SK-N-SH (cell line): ENCODE measurements at regions not wholly inside any gene's neighbourhood (a gene's known extent, or its start where the extent isn't known, plus 50 kb on each side); places are given as distances from the start of the nearest gene placed in this dataset.

Experiments used
- CTCF ChIA-PET: fragments of 300-600, 350-600 bp; formaldehyde crosslinking; extraction: SDS; loops from one replicate; lab custom pipeline; 2021; lab: Yijun Ruan, JAX
- POLR2A ChIA-PET: fragments of 350-600 bp; sonication (Branson Sonifier 250); formaldehyde crosslinking; extraction: SDS; loops from one replicate; lab custom pipeline; 2020; ENCODE audit warnings: antibody characterized with exemption, inconsistent platforms; lab: Yijun Ruan, JAX
- DNase-seq: peaks from one replicate; pipeline ENCODE4 v3.0.0; 2012
- H2AFZ ChIP-seq: fragments of 200-600 bp; sonication (generic); 2 replicates; pipeline ENCODE4 v1.8.1; 2016; ENCODE audit warnings: antibody characterized with exemption, mild to moderate bottlenecking, low read depth
- H3F3A ChIP-seq: fragments of 200-600 bp; sonication (generic); replicated peaks from 2 replicates; pipeline ENCODE3; 2016; ENCODE audit warnings: antibody characterized with exemption, mild to moderate bottlenecking; ENCODE audit not compliant: insufficient read depth
- H3K27ac ChIP-seq, 2 experiments: fragments of 200-500 bp in 1 of 2; fragments of 200-600 bp in 1 of 2; sonication (Bioruptor generic) in 1 of 2; sonication (generic), shearing (Covaris generic) in 1 of 2; 2 replicates each; pipeline versions ENCODE4 v1.5.1 to v1.6.1; 2014 to 2016; ENCODE audit warnings: low read depth in 2 of 2, inconsistent platforms in 1 of 2, low read length in 1 of 2, mild to moderate bottlenecking in 1 of 2, mixed read lengths in 1 of 2
- H3K27me3 ChIP-seq: fragments of 200-600 bp; sonication (generic), shearing (Covaris generic); 2 replicates; pipeline ENCODE4 v1.6.1; 2016; ENCODE audit warnings: mixed run types; ENCODE audit not compliant: insufficient read depth
- H3K36me3 ChIP-seq, 2 experiments: fragments of 200-500 bp in 1 of 2; fragments of 200-600 bp in 1 of 2; sonication (Bioruptor generic) in 1 of 2; sonication (generic) in 1 of 2; replicated peaks in 1 of 2; 2 replicates each; pipeline versions ENCODE3 to v1.5.1; 2014 to 2016; ENCODE audit warnings: low read length in 1 of 2, mild to moderate bottlenecking in 1 of 2; ENCODE audit not compliant: insufficient read depth in 2 of 2, control insufficient read depth in 1 of 2
- H3K4me1 ChIP-seq, 2 experiments: fragments of 200-500 bp in 1 of 2; fragments of 200-600 bp in 1 of 2; sonication (Bioruptor generic) in 1 of 2; sonication (generic), shearing (Covaris generic) in 1 of 2; 2 replicates each; pipeline versions ENCODE4 v1.5.1 to v1.6.1; 2014 to 2016; ENCODE audit warnings: low read depth in 1 of 2, low read length in 1 of 2, mixed run types in 1 of 2; ENCODE audit not compliant: insufficient read depth in 2 of 2, control insufficient read depth in 1 of 2
- H3K4me2 ChIP-seq: fragments of 200-600 bp; sonication (generic), shearing (Covaris generic); 2 replicates; pipeline ENCODE4 v1.6.1; 2017; ENCODE audit warnings: mixed run types
- H3K4me3 ChIP-seq, 2 experiments: fragments of 200-500 bp in 1 of 2; fragments of 200-600 bp in 1 of 2; sonication (Bioruptor generic) in 1 of 2; sonication (generic), shearing (Covaris generic) in 1 of 2; 2 replicates each; pipeline versions ENCODE4 v1.5.1 to v1.8.1; 2014 to 2016; ENCODE audit warnings: low read depth in 2 of 2, inconsistent platforms in 1 of 2, low read length in 1 of 2, mild to moderate bottlenecking in 1 of 2, mixed read lengths in 1 of 2, moderate library complexity in 1 of 2
- H3K79me2 ChIP-seq: fragments of 200-600 bp; sonication (generic); 2 replicates; pipeline ENCODE4 v1.8.1; 2017; ENCODE audit warnings: mild to moderate bottlenecking; ENCODE audit not compliant: insufficient read depth
- H3K9ac ChIP-seq: fragments of 200-600 bp; sonication (generic); 2 replicates; pipeline ENCODE4 v1.6.1; 2017; ENCODE audit warnings: mixed run types
- H3K9me2 ChIP-seq: fragments of 200-600 bp; sonication (generic); 2 replicates; pipeline ENCODE4 v1.6.1; 2017; ENCODE audit warnings: mixed run types
- H3K9me3 ChIP-seq: fragments of 200-600 bp; sonication (generic); 2 replicates; pipeline ENCODE4 v1.6.1; 2017; ENCODE audit warnings: mixed run types, mild to moderate bottlenecking, moderate library complexity
- H4K20me1 ChIP-seq: fragments of 200-600 bp; sonication (generic); 2 replicates; pipeline ENCODE4 v1.6.1; 2017; ENCODE audit warnings: mild to moderate bottlenecking, mixed run types; ENCODE audit not compliant: insufficient read depth
- EP300 ChIP-seq, 2 experiments: IDR thresholded peaks; 2 replicates each; pipeline versions ENCODE4 v1.4.0 to v1.6.1; 2012; ENCODE audit warnings: borderline replicate concordance in 1 of 2, low read depth in 1 of 2, low read length in 1 of 2
- EZH2phosphoT487 ChIP-seq: fragments of 200-600 bp; sonication (generic); IDR thresholded peaks from 2 replicates; pipeline ENCODE4 v1.6.1; 2017; ENCODE audit warnings: low read depth, mixed run types, mild to moderate bottlenecking, antibody characterized with exemption, moderate library complexity, borderline replicate concordance
- FOSL2 ChIP-seq: IDR thresholded peaks from 2 replicates; pipeline ENCODE4 v1.4.0; 2012; ENCODE audit warnings: low read depth, mild to moderate bottlenecking, moderate library complexity, borderline replicate concordance
- FOXJ3 ChIP-seq: sonication (generic); formaldehyde crosslinking; IDR thresholded peaks from 2 replicates; pipeline ENCODE4 v1.5.1; 2020; ENCODE audit warnings: mild to moderate bottlenecking, missing genetic modification reagents
- FOXM1 ChIP-seq: IDR thresholded peaks from 2 replicates; pipeline ENCODE4 v1.4.0; 2012; ENCODE audit warnings: low read depth, mild to moderate bottlenecking
- GATA2 ChIP-seq: sonication (generic); formaldehyde crosslinking; IDR thresholded peaks from 2 replicates; pipeline ENCODE4 v1.5.0; 2020; ENCODE audit warnings: mild to moderate bottlenecking, missing genetic modification reagents
- JUND ChIP-seq: IDR thresholded peaks from 2 replicates; pipeline ENCODE4 v1.4.0; 2012
- MAX ChIP-seq: IDR thresholded peaks from 2 replicates; pipeline ENCODE4 v1.4.0; 2012; ENCODE audit warnings: low read depth
- MEF2A ChIP-seq: IDR thresholded peaks from 2 replicates; pipeline ENCODE4 v1.4.0; 2012; ENCODE audit warnings: low read depth, borderline replicate concordance
- RAD21 ChIP-seq: IDR thresholded peaks from 2 replicates; pipeline ENCODE4 v1.6.1; 2012; ENCODE audit warnings: mild to moderate bottlenecking, low read length
- RFX5 ChIP-seq: IDR thresholded peaks from 2 replicates; pipeline ENCODE4 v1.6.1; 2012; ENCODE audit warnings: mild to moderate bottlenecking, improper control_type of control experiment, low read length
- SIN3A ChIP-seq: IDR thresholded peaks from 2 replicates; pipeline ENCODE4 v1.6.1; 2012; ENCODE audit warnings: low read depth, mild to moderate bottlenecking, low read length, moderate library complexity, borderline replicate concordance
- SMC3 ChIP-seq: IDR thresholded peaks from 2 replicates; pipeline ENCODE4 v1.6.1; 2012; ENCODE audit warnings: low read depth, low read length, improper control_type of control experiment
- TAF1 ChIP-seq: IDR thresholded peaks from 2 replicates; pipeline ENCODE4 v1.6.1; 2012; ENCODE audit warnings: low read depth, mild to moderate bottlenecking, low read length, moderate library complexity, borderline replicate concordance
- TCF12 ChIP-seq: IDR thresholded peaks from 2 replicates; pipeline ENCODE4 v1.4.0; 2012
- TEAD4 ChIP-seq: IDR thresholded peaks from 2 replicates; pipeline ENCODE4 v1.4.0; 2012; ENCODE audit warnings: mild to moderate bottlenecking, borderline replicate concordance; ENCODE audit not compliant: insufficient read depth
- USF1 ChIP-seq: IDR thresholded peaks from 2 replicates; pipeline ENCODE4 v1.4.0; 2012; ENCODE audit warnings: low read depth, borderline replicate concordance
- WGBS: methylation state at CpG from one replicate; pipeline ENCODE4 v1.1.6; 2017; ENCODE audit warnings: low lambda C conversion rate; 5-methylcytosine and 5-hydroxymethylcytosine counted together
- TF ChIP-seq, protein P1 (sequence below): IDR thresholded peaks from 2 replicates; pipeline ENCODE4 v1.4.0; 2012; ENCODE audit warnings: low read depth, borderline replicate concordance
- TF ChIP-seq, protein P2 (sequence below): fragments of 150-350 bp; IDR thresholded peaks from 2 replicates; pipeline ENCODE4 v1.6.1; 2017; ENCODE audit warnings: antibody characterized with exemption, low read length, low read depth, borderline replicate concordance
- TF ChIP-seq, protein P3 (sequence below): fragments of 200-600 bp; sonication (generic); IDR thresholded peaks from 2 replicates; pipeline ENCODE4 v1.6.1; 2017; ENCODE audit warnings: antibody characterized with exemption, mild to moderate bottlenecking, moderate library complexity

GRCh38 chrX:113966791-113967190 is 617.1 kb upstream of the HTR2C start:
- TF ChIP-seq RFX5 (no peak), FOXM1 (no peak), SMC3 (no peak), RAD21 (no peak), JUND (no peak), MEF2A (no peak), SIN3A (no peak), GATA2 (CRISPR knock-in tag) (no peak)
- TF ChIP-seq, protein P1, sequence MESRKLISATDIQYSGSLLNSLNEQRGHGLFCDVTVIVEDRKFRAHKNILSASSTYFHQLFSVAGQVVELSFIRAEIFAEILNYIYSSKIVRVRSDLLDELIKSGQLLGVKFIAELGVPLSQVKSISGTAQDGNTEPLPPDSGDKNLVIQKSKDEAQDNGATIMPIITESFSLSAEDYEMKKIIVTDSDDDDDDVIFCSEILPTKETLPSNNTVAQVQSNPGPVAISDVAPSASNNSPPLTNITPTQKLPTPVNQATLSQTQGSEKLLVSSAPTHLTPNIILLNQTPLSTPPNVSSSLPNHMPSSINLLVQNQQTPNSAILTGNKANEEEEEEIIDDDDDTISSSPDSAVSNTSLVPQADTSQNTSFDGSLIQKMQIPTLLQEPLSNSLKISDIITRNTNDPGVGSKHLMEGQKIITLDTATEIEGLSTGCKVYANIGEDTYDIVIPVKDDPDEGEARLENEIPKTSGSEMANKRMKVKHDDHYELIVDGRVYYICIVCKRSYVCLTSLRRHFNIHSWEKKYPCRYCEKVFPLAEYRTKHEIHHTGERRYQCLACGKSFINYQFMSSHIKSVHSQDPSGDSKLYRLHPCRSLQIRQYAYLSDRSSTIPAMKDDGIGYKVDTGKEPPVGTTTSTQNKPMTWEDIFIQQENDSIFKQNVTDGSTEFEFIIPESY: no peak
- TF ChIP-seq, protein P2, sequence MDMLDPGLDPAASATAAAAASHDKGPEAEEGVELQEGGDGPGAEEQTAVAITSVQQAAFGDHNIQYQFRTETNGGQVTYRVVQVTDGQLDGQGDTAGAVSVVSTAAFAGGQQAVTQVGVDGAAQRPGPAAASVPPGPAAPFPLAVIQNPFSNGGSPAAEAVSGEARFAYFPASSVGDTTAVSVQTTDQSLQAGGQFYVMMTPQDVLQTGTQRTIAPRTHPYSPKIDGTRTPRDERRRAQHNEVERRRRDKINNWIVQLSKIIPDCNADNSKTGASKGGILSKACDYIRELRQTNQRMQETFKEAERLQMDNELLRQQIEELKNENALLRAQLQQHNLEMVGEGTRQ: no peak
- Histone ChIP-seq H3K36me3 (no peaks in the 10 kb centered on the region), H3K4me3 (no peak overlapping the region), H2AFZ (no peak overlapping the region), H3K9me2 (no peaks in the 10 kb centered on the region), H3F3A (no peaks in the 10 kb centered on the region), H3K27ac (no peak overlapping the region), H3K4me1 (no peaks in the 10 kb centered on the region), H3K27me3 (no peaks in the 10 kb centered on the region; the same call in 1 of the 2 replicates), H4K20me1 (no peaks in the 10 kb centered on the region), H3K9ac (no peak overlapping the region), H3K9me3 (no peaks in the 10 kb centered on the region), H3K79me2 (no peaks in the 10 kb centered on the region), H3K4me2 (no peak overlapping the region)
- ChIA-PET CTCF (no interaction called here), POLR2A (no interaction called here)
- WGBS: 35% methylated on average over 2 of the region's 2 CpGs
- DNase-seq: no peak

GRCh38 chrX:113962343-113962742 is 621.5 kb upstream of the HTR2C start:
- H3F3A ChIP-seq: no peaks in the 10 kb centered on the region
- H3K79me2 ChIP-seq: no peaks in the 10 kb centered on the region
- no peaks in the 10 kb centered on the region for H3K4me1 ChIP-seq
- POLR2A ChIA-PET: no interaction called here
- CTCF ChIA-PET: no interaction called here
- no peak for DNase-seq
- no peaks in the 10 kb centered on the region for H3K9me3 ChIP-seq
- H3K36me3 ChIP-seq: no peaks in the 10 kb centered on the region
- no peak overlapping the region for H3K27ac ChIP-seq
- H3K27me3 ChIP-seq: no peaks in the 10 kb centered on the region; the same call in 1 of the 2 replicates
- no peaks in the 10 kb centered on the region for H4K20me1 ChIP-seq
- 14% methylated on average over 1 of the region's 1 CpG for WGBS
- no peak overlapping the region for H3K4me3 ChIP-seq
- no peaks in the 10 kb centered on the region for H3K9me2 ChIP-seq
- no peak overlapping the region for H3K9ac ChIP-seq
- H2AFZ ChIP-seq: no peak overlapping the region
- H3K4me2 ChIP-seq: no peak overlapping the region
- TF ChIP-seq EZH2phosphoT487 (no peak), FOXJ3 (CRISPR knock-in tag) (no peak), MAX (no peak), FOSL2 (no peak), TEAD4 (no peak), EP300 (IDR thresholded peaks at IDR 0.05; ENCODE audit: borderline replicate concordance in 1 of 2, low read depth in 1 of 2, low read length in 1 of 2) (no peak), SIN3A (no peak), TCF12 (no peak), FOXM1 (no peak), MEF2A (no peak), JUND (no peak), USF1 (no peak), GATA2 (CRISPR knock-in tag) (no peak), TAF1 (no peak)
- TF ChIP-seq, protein P3, sequence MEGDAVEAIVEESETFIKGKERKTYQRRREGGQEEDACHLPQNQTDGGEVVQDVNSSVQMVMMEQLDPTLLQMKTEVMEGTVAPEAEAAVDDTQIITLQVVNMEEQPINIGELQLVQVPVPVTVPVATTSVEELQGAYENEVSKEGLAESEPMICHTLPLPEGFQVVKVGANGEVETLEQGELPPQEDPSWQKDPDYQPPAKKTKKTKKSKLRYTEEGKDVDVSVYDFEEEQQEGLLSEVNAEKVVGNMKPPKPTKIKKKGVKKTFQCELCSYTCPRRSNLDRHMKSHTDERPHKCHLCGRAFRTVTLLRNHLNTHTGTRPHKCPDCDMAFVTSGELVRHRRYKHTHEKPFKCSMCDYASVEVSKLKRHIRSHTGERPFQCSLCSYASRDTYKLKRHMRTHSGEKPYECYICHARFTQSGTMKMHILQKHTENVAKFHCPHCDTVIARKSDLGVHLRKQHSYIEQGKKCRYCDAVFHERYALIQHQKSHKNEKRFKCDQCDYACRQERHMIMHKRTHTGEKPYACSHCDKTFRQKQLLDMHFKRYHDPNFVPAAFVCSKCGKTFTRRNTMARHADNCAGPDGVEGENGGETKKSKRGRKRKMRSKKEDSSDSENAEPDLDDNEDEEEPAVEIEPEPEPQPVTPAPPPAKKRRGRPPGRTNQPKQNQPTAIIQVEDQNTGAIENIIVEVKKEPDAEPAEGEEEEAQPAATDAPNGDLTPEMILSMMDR: no peak
- TF ChIP-seq, protein P1: no peak
